Uterus (tissue), 3 donors: ENCODE measurements at regions not wholly inside any gene's neighbourhood (a gene's known extent, or its start where the extent isn't known, plus 50 kb on each side); places are given as distances from the start of the nearest gene placed in this dataset.

ENCODE experiments used
- DNase-seq, 2 donors: peaks; one replicate each; pipeline ENCODE4 v3.0.0-alpha.2; 2019 to 2020
- H3K27ac ChIP-seq, 2 donors: fragments of 200-600 bp; sonication (generic); 1 replicate in 1 of 2; 2 replicates in 1 of 2; pipeline ENCODE4 v1.5.1; 2016 to 2018
- H3K27me3 ChIP-seq, 2 donors: fragments of 200-600 bp; sonication (generic); one replicate each; pipeline ENCODE4 v1.5.1; 2018 to 2019; ENCODE audit warnings: control low read depth in 1 of 2
- H3K36me3 ChIP-seq, 2 donors: fragments of 200-600 bp; sonication (generic); one replicate each; pipeline ENCODE4 v1.5.1; 2019; ENCODE audit warnings: control low read depth in 1 of 2
- H3K4me1 ChIP-seq, 2 donors: fragments of 200-600 bp; sonication (generic); one replicate each; pipeline ENCODE4 v1.5.1; 2018 to 2019; ENCODE audit warnings: control low read depth in 1 of 2
- H3K4me3 ChIP-seq, 2 donors: fragments of 200-600 bp; sonication (generic); 1 replicate in 1 of 2; 2 replicates in 1 of 2; pipeline ENCODE4 v1.5.1; 2018 to 2019; ENCODE audit warnings: mild to moderate bottlenecking in 1 of 2
- H3K9me3 ChIP-seq, 2 donors: fragments of 200-600 bp; sonication (generic); one replicate each; pipeline ENCODE4 v1.5.1; 2019; ENCODE audit warnings: control low read depth in 1 of 2
- POLR2A ChIP-seq, 2 donors: fragments of 450-650 bp; IDR thresholded peaks; one replicate each; pipeline ENCODE4 v1.6.1; 2016; ENCODE audit warnings: antibody characterized with exemption in 2 of 2, mild to moderate bottlenecking in 1 of 2, moderate library complexity in 1 of 2
- intact Hi-C: fragments of 100-400 bp; cut with DNase I; formaldehyde crosslinking; loops from one replicate; pipeline ENCODE4 v1.15.1; 2023; ENCODE audit warnings: low total_unique reads
- TF ChIP-seq, protein P1 (sequence below), 4 experiments: fragments of 200-600 bp in 2 of 4; fragments of 450-650 bp in 2 of 4; sonication (generic) in 2 of 4; IDR thresholded peaks; one replicate each; pipeline ENCODE4 v1.5.1; 2016 to 2019; ENCODE audit warnings: antibody characterized with exemption in 4 of 4, mild to moderate bottlenecking in 2 of 4, moderate library complexity in 1 of 4
- donor health status: DM: yes; HTN: yes; CAD: no.

DNA sequence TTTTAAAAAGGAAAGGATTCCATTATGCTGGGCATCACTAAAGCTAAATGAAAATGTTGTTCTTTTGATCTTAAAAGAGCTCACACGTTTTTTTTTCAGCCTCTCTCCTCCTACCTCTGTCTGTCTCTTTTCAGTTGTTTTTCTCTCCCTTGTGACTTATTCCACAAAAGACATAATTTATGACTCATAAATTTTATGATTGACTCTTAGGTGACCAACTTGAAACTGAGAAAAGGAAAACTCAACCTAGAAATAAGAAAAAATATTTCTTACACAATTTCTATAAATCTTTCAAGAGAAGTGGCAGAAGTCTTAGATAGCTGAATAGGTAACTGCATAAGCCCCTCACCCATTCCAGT lies 227.7 kb upstream of the DDHD1 start:
- Histone ChIP-seq H3K27ac (peak overlapping the region; percentile 38 to 42), H3K27me3 (no peaks in the 10 kb centered on the region), H3K4me3 (no peak overlapping the region), H3K4me1 (no peaks in the 10 kb centered on the region), H3K9me3 (no peaks in the 10 kb centered on the region), H3K36me3 (no peaks in the 10 kb centered on the region)
- no peak for TF ChIP-seq POLR2A (IDR thresholded peaks at IDR 0.05)
- TF ChIP-seq, protein P1, sequence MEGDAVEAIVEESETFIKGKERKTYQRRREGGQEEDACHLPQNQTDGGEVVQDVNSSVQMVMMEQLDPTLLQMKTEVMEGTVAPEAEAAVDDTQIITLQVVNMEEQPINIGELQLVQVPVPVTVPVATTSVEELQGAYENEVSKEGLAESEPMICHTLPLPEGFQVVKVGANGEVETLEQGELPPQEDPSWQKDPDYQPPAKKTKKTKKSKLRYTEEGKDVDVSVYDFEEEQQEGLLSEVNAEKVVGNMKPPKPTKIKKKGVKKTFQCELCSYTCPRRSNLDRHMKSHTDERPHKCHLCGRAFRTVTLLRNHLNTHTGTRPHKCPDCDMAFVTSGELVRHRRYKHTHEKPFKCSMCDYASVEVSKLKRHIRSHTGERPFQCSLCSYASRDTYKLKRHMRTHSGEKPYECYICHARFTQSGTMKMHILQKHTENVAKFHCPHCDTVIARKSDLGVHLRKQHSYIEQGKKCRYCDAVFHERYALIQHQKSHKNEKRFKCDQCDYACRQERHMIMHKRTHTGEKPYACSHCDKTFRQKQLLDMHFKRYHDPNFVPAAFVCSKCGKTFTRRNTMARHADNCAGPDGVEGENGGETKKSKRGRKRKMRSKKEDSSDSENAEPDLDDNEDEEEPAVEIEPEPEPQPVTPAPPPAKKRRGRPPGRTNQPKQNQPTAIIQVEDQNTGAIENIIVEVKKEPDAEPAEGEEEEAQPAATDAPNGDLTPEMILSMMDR (IDR thresholded peaks at IDR 0.05), result no peak
- no peak for DNase-seq
- intact Hi-C loops, result no loop called here

DNA sequence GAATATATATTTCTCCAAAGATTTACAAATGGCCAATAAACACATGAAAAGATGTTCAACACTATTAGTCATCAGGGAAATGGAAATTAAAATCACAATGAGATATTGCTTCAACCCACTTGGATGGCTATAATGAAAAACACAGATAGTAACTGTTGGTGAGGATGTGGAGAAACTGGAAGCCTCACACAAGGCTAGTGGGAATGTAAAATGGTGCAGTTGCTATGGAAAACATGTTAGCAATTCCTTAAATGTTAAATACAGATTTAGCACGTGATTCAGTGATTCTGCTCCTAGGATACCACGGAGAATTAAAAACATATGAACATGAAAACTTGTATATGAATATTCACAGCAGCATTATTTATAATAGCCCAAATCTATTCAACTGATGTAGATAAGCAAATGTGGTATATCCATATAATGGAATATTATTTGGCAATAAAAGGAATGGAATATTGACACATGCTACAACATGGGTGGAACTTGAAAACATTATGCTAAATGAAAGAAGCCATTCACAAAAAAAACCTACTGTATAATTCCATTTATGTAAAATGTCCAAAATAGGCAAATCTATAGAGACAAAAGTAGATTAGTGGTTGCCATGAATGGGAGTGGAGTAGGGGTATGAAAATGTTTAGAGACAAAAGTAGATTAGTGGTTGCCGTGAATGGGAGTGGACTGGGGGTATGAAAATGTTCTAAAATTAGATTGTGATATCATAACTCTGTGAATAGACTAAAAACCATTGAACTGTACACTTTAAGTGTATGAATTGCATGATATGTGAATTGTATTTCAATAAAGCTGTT lies 227.1 kb upstream of the DDHD1 start:
- no peaks in the 10 kb centered on the region for H3K36me3 ChIP-seq
- peak overlapping the region; percentile 38 to 42 for H3K27ac ChIP-seq
- intact Hi-C loops, result no loop called here
- TF ChIP-seq POLR2A (IDR thresholded peaks at IDR 0.05), result no peak
- TF ChIP-seq, protein P1 (IDR thresholded peaks at IDR 0.05), result no peak
- no peaks in the 10 kb centered on the region for H3K4me1 ChIP-seq
- H3K9me3 ChIP-seq, result no peaks in the 10 kb centered on the region
- DNase-seq, result no peak
- no peaks in the 10 kb centered on the region for H3K27me3 ChIP-seq
- no peak overlapping the region for H3K4me3 ChIP-seq

DNA sequence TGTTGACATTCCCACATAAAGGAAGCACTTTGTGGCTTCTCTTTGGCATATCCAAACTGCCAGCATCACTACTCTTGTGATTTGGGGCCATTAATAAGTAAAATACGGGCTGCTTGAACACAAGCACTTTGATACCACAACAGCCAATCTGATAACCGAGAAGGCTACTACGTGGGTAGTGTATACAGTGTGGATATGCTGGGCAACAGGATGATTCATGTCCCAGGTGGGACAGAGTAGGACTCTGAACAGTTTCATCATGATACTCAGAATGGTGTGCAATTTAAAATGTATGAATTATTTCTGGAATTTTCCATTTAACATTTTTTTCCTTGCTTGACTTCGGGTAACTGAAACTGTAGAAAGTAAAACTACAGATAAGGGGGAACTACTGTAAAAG lies 225.0 kb upstream of the DDHD1 start:
- Histone ChIP-seq H3K4me1 (no peaks in the 10 kb centered on the region), H3K9me3 (no peaks in the 10 kb centered on the region)
- intact Hi-C loops, result no loop called here

DNA sequence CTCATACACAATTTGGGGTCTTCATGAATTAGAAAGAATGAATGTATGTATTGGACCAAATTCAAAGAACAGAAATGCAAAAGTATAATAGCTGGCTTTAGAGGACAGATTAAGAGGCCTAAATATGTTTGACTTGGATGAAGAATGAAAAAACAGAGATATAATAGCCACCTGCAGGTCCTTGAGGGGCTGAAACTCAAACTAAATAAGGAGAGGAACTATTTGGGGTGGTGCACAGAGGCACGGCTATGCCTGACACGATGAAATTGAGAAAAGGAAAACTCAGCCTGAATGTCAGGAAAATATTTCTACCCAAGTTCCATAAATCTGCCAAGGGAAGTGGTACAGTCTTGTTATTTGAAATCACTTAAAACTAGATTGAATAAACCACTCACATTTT lies 222.9 kb upstream of the DDHD1 start:
- no peak overlapping the region for H3K27ac ChIP-seq
- intact Hi-C loops, result no loop called here
- no peaks in the 10 kb centered on the region for H3K4me1 ChIP-seq
- H3K27me3 ChIP-seq, result no peaks in the 10 kb centered on the region
- H3K36me3 ChIP-seq, result no peaks in the 10 kb centered on the region
- H3K4me3 ChIP-seq, result no peak overlapping the region
- TF ChIP-seq, protein P1 (IDR thresholded peaks at IDR 0.05), result no peak
- TF ChIP-seq POLR2A (IDR thresholded peaks at IDR 0.05), result no peak
- no peak for DNase-seq
- H3K9me3 ChIP-seq, result no peaks in the 10 kb centered on the region

More for the DNA sequence above, 225.0 kb upstream of the DDHD1 start:
- no peak overlapping the region for H3K4me3 ChIP-seq
- no peaks in the 10 kb centered on the region for H3K27me3 ChIP-seq
- TF ChIP-seq POLR2A (IDR thresholded peaks at IDR 0.05), result no peak
- TF ChIP-seq, protein P1 (IDR thresholded peaks at IDR 0.05), result no peak
- H3K27ac ChIP-seq, result no peak overlapping the region
- no peaks in the 10 kb centered on the region for H3K36me3 ChIP-seq
- DNase-seq, result no peak

DNA sequence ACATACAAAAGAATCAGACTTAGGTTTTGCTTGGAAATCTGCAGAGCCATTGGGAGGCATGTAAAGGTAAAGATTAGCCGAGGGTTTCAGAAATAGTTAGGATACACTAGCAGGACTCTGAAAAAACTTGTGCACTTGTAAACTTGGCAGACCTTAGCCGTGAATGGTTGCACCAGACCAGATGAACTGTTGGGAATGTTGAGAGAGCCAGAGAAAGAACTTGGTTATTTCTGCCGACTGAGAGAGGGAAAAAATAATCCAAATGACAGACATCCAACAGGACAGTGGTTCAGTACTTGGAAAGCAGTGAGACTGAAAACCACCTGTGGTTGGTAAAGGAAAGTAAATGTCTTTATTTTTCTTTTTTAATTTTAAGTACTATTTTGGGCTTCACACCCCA lies 222.5 kb upstream of the DDHD1 start:
- no peak for TF ChIP-seq POLR2A (IDR thresholded peaks at IDR 0.05)
- TF ChIP-seq, protein P1 (IDR thresholded peaks at IDR 0.05), result no peak
- Histone ChIP-seq H3K27ac (no peak overlapping the region), H3K27me3 (no peaks in the 10 kb centered on the region), H3K9me3 (no peaks in the 10 kb centered on the region), H3K4me1 (no peaks in the 10 kb centered on the region), H3K4me3 (no peak overlapping the region), H3K36me3 (no peaks in the 10 kb centered on the region)
- DNase-seq, result no peak
- intact Hi-C loops, result no loop called here
